CD4-positive, CD25-positive, alpha-beta regulatory T cell (primary cell): ENCODE measurements at regions not wholly inside any gene's neighbourhood (a gene's known extent, or its start where the extent isn't known, plus 50 kb on each side); places are given as distances from the start of the nearest gene placed in this dataset.

ENCODE experiments used
- ATAC-seq, 2 donors: fragments of 150-1000 bp; cut with Tn5 transposase; one replicate each; pipeline ENCODE4 v1.10.0; 2021; ENCODE audit warnings: low read depth in 2 of 2, moderate number of reproducible peaks in 2 of 2, moderate library complexity in 1 of 2
- DNase-seq, 3 donors: peaks; one replicate each; pipeline versions ENCODE4 v3.0.0 to v3.0.0-alpha.2; 2012 to 2022; ENCODE audit warnings: mixed read lengths in 1 of 3
- H3K27ac ChIP-seq: one replicate; pipeline ENCODE4 v1.7.0; 2013; ENCODE audit warnings: mild to moderate bottlenecking, low read length; ENCODE audit not compliant: insufficient read depth, poor library complexity, severe bottlenecking
- H3K27me3 ChIP-seq: one replicate; pipeline ENCODE4 v1.7.0; 2013; ENCODE audit warnings: low read length; ENCODE audit not compliant: control insufficient read depth, insufficient read depth
- H3K36me3 ChIP-seq: one replicate; pipeline ENCODE4 v1.7.0; 2013; ENCODE audit warnings: mild to moderate bottlenecking, low read length, moderate library complexity; ENCODE audit not compliant: control insufficient read depth, insufficient read depth
- H3K4me1 ChIP-seq: 2 replicates; pipeline ENCODE4 v1.7.0; 2013; ENCODE audit warnings: mild to moderate bottlenecking, low read length; ENCODE audit not compliant: insufficient read depth, control insufficient read depth, poor library complexity, severe bottlenecking
- H3K4me3 ChIP-seq: one replicate; pipeline ENCODE4 v1.7.0; 2013; ENCODE audit warnings: low read depth, mild to moderate bottlenecking, low read length, moderate library complexity
- H3K9me3 ChIP-seq, 2 experiments: 1 replicate in 1 of 2; 2 replicates in 1 of 2; pipeline ENCODE4 v1.7.0; 2013; ENCODE audit warnings: low read length in 2 of 2, mild to moderate bottlenecking in 1 of 2, moderate library complexity in 1 of 2; ENCODE audit not compliant: control insufficient read depth in 2 of 2
- H3K27ac Mint-ChIP-seq, 3 donors: one replicate each; pipeline ENCODE4 v1.8.0; 2020 to 2022; ENCODE audit warnings: mild to moderate bottlenecking in 3 of 3, mixed read lengths in 3 of 3, moderate library complexity in 2 of 3
- H3K27me3 Mint-ChIP-seq: one replicate; pipeline ENCODE4 v1.8.0; 2022; ENCODE audit warnings: mild to moderate bottlenecking, mixed read lengths
- H3K36me3 Mint-ChIP-seq: one replicate; pipeline ENCODE4 v1.8.0; 2020; ENCODE audit warnings: mixed read lengths
- H3K4me1 Mint-ChIP-seq, 4 donors: one replicate each; pipeline ENCODE4 v1.8.0; 2020 to 2022; ENCODE audit warnings: mixed read lengths in 4 of 4, mild to moderate bottlenecking in 1 of 4
- H3K4me3 Mint-ChIP-seq, 4 donors: one replicate each; pipeline ENCODE4 v1.8.0; 2020 to 2022; ENCODE audit warnings: mild to moderate bottlenecking in 4 of 4, mixed read lengths in 4 of 4, moderate library complexity in 3 of 4
- H3K9me3 Mint-ChIP-seq, 7 donors: one replicate each; pipeline ENCODE4 v1.8.0; 2020 to 2022; ENCODE audit warnings: mixed read lengths in 7 of 7, mild to moderate bottlenecking in 3 of 7, moderate library complexity in 2 of 7

- DNase-seq (no peak), ATAC-seq (no peak)
- no peaks in the 10 kb centered on the region for H3K9me3 ChIP-seq
- H3K27me3 ChIP-seq: no peaks in the 10 kb centered on the region
- no peak overlapping the region for H3K4me3 ChIP-seq
- H3K36me3 ChIP-seq: no peaks in the 10 kb centered on the region
- Mint-ChIP-seq H3K27me3 (no peaks in the 10 kb centered on the region), H3K27ac (no peak overlapping the region), H3K4me1 (no peaks in the 10 kb centered on the region), H3K4me3 (no peak overlapping the region), H3K36me3 (no peaks in the 10 kb centered on the region), H3K9me3 (peaks cover 0 to 23% (median 3%) of the 10 kb centered on the region in 7 donors)
- H3K4me1 ChIP-seq: no peaks in the 10 kb centered on the region
- no peak overlapping the region for H3K27ac ChIP-seq
Measured at GRCh38 chr10:108905171-108905570, 1018.1 kb downstream of the XPNPEP1 start.

GRCh38 chr10:108904163-108904838 is 1019.0 kb downstream of the XPNPEP1 start:
- no peaks in the 10 kb centered on the region for H3K9me3 ChIP-seq
- no peak for DNase-seq
- Mint-ChIP-seq H3K27ac (no peak overlapping the region), H3K4me1 (no peaks in the 10 kb centered on the region), H3K4me3 (no peak overlapping the region), H3K36me3 (no peaks in the 10 kb centered on the region), H3K9me3 (peaks cover 0 to 28% (median 3%) of the 10 kb centered on the region in 7 donors), H3K27me3 (no peaks in the 10 kb centered on the region)
- H3K27me3 ChIP-seq: no peaks in the 10 kb centered on the region
- H3K4me1 ChIP-seq: no peaks in the 10 kb centered on the region
- no peak for ATAC-seq
- H3K27ac ChIP-seq: no peak overlapping the region
- no peaks in the 10 kb centered on the region for H3K36me3 ChIP-seq
- no peak overlapping the region for H3K4me3 ChIP-seq

GRCh38 chr10:108902619-108903285 is 1020.6 kb downstream of the XPNPEP1 start:
- H3K4me1 Mint-ChIP-seq: no peaks in the 10 kb centered on the region
- H3K27ac Mint-ChIP-seq: no peak overlapping the region
- Histone ChIP-seq H3K27me3 (no peaks in the 10 kb centered on the region), H3K4me3 (no peak overlapping the region), H3K27ac (no peak overlapping the region), H3K9me3 (no peaks in the 10 kb centered on the region), H3K4me1 (no peaks in the 10 kb centered on the region), H3K36me3 (no peaks in the 10 kb centered on the region)
- DNase-seq (no peak), ATAC-seq (no peak)
- no peak overlapping the region for H3K4me3 Mint-ChIP-seq
- no peaks in the 10 kb centered on the region for H3K36me3 Mint-ChIP-seq
- no peaks in the 10 kb centered on the region for H3K27me3 Mint-ChIP-seq
- peaks cover 0 to 24% (median 3%) of the 10 kb centered on the region in 7 donors for H3K9me3 Mint-ChIP-seq

GRCh38 chr10:108901781-108902618 is 1021.3 kb downstream of the XPNPEP1 start:
- DNase-seq (no peak), ATAC-seq (no peak)
- no peaks in the 10 kb centered on the region for H3K9me3 ChIP-seq
- Mint-ChIP-seq H3K36me3 (no peaks in the 10 kb centered on the region), H3K27ac (no peak overlapping the region), H3K27me3 (no peaks in the 10 kb centered on the region), H3K9me3 (peaks cover 0 to 24% (median 3%) of the 10 kb centered on the region in 7 donors), H3K4me3 (no peak overlapping the region), H3K4me1 (no peaks in the 10 kb centered on the region)
- H3K4me1 ChIP-seq: no peaks in the 10 kb centered on the region
- no peaks in the 10 kb centered on the region for H3K36me3 ChIP-seq
- H3K27ac ChIP-seq: no peak overlapping the region
- H3K27me3 ChIP-seq: no peaks in the 10 kb centered on the region
- no peak overlapping the region for H3K4me3 ChIP-seq

- no peaks in the 10 kb centered on the region for H3K36me3 Mint-ChIP-seq
Measured at GRCh38 chr10:108899670-108900069, 1023.6 kb downstream of the XPNPEP1 start.

GRCh38 chr10:108894402-108895301 is 1028.7 kb downstream of the XPNPEP1 start:
- no peaks in the 10 kb centered on the region for H3K27me3 ChIP-seq
- no peaks in the 10 kb centered on the region for H3K4me1 ChIP-seq
- no peaks in the 10 kb centered on the region for H3K9me3 ChIP-seq
- H3K4me3 ChIP-seq: no peak overlapping the region
- Mint-ChIP-seq H3K4me3 (no peak overlapping the region), H3K36me3 (no peaks in the 10 kb centered on the region), H3K27me3 (no peaks in the 10 kb centered on the region), H3K9me3 (peaks cover 2 to 17% (median 7%) of the 10 kb centered on the region in 7 donors), H3K27ac (no peak overlapping the region), H3K4me1 (no peaks in the 10 kb centered on the region)
- no peaks in the 10 kb centered on the region for H3K36me3 ChIP-seq
- DNase-seq (no peak), ATAC-seq (no peak)
- no peak overlapping the region for H3K27ac ChIP-seq

More at GRCh38 chr10:108899670-108900069, 1023.6 kb downstream of the XPNPEP1 start:
- Histone ChIP-seq H3K36me3 (no peaks in the 10 kb centered on the region), H3K9me3 (no peaks in the 10 kb centered on the region), H3K27me3 (no peaks in the 10 kb centered on the region), H3K4me1 (no peaks in the 10 kb centered on the region), H3K4me3 (no peak overlapping the region), H3K27ac (no peak overlapping the region)
- no peak for ATAC-seq
- DNase-seq: no peak
- no peaks in the 10 kb centered on the region for H3K4me1 Mint-ChIP-seq
- peaks cover 0 to 20% (median 3%) of the 10 kb centered on the region in 7 donors for H3K9me3 Mint-ChIP-seq
- no peak overlapping the region for H3K4me3 Mint-ChIP-seq
- H3K27ac Mint-ChIP-seq: no peak overlapping the region
- H3K27me3 Mint-ChIP-seq: no peaks in the 10 kb centered on the region

- H3K27ac ChIP-seq: no peak overlapping the region
- ATAC-seq (no peak), DNase-seq (no peak)
- Mint-ChIP-seq H3K27me3 (no peaks in the 10 kb centered on the region), H3K4me3 (no peak overlapping the region), H3K27ac (no peak overlapping the region), H3K4me1 (no peaks in the 10 kb centered on the region), H3K9me3 (peaks cover 0 to 9% (median 1%) of the 10 kb centered on the region in 7 donors), H3K36me3 (no peaks in the 10 kb centered on the region)
- no peak overlapping the region for H3K4me3 ChIP-seq
- H3K27me3 ChIP-seq: no peaks in the 10 kb centered on the region
- H3K4me1 ChIP-seq: no peaks in the 10 kb centered on the region
- H3K36me3 ChIP-seq: no peaks in the 10 kb centered on the region
- no peaks in the 10 kb centered on the region for H3K9me3 ChIP-seq
Measured at GRCh38 chr10:108877095-108877561, 1046.2 kb downstream of the XPNPEP1 start.
